Ovary (tissue), 3 donors: ENCODE measurements at regions not wholly inside any gene's neighbourhood (a gene's known extent, or its start where the extent isn't known, plus 50 kb on each side); places are given as distances from the start of the nearest gene placed in this dataset.

Source experiments
- EP300 ChIP-seq: sonication (generic); formaldehyde crosslinking; IDR thresholded peaks from one replicate; pipeline ENCODE4 v1.6.1; 2017; ENCODE audit warnings: antibody characterized with exemption
- POLR2A ChIP-seq: fragments of 450-650 bp; IDR thresholded peaks from one replicate; pipeline ENCODE4 v1.6.1; 2017; ENCODE audit warnings: antibody characterized with exemption, mild to moderate bottlenecking, moderate library complexity
- TF ChIP-seq, protein P1 (sequence below), 3 donors: fragments of 450-650 bp in 2 of 3; fragments of 200-600 bp in 1 of 3; IDR thresholded peaks; one replicate each; pipeline versions ENCODE4 v1.5.1 to v1.8.0; 2016 to 2022; ENCODE audit warnings: antibody characterized with exemption in 3 of 3, mild to moderate bottlenecking in 1 of 3
- donor health status: DM: no; HTN: no; CAD: no.

DNA sequence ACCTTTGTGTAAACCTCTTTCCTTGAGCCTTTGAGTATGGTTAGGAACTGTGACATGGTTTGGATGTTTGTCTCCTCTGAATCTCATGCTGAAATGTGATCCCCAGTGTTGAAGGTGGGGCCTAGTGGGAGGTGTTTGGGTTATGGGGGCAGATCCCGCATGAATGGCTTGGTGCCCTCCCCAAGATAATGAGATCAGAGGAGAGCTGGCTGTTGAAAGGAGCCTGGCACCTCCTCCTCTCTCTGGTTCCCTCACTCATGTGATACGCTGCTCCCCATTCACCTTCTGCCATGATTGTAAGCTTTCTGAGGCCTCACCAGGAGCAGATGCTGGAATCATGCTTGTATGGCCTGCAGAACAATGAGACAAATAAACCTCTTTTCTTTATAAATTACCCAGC is 1110.2 kb downstream of the CDH11 start:
- TF ChIP-seq, protein P1, sequence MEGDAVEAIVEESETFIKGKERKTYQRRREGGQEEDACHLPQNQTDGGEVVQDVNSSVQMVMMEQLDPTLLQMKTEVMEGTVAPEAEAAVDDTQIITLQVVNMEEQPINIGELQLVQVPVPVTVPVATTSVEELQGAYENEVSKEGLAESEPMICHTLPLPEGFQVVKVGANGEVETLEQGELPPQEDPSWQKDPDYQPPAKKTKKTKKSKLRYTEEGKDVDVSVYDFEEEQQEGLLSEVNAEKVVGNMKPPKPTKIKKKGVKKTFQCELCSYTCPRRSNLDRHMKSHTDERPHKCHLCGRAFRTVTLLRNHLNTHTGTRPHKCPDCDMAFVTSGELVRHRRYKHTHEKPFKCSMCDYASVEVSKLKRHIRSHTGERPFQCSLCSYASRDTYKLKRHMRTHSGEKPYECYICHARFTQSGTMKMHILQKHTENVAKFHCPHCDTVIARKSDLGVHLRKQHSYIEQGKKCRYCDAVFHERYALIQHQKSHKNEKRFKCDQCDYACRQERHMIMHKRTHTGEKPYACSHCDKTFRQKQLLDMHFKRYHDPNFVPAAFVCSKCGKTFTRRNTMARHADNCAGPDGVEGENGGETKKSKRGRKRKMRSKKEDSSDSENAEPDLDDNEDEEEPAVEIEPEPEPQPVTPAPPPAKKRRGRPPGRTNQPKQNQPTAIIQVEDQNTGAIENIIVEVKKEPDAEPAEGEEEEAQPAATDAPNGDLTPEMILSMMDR (IDR thresholded peaks at IDR 0.05) = no peak
- TF ChIP-seq POLR2A = no peak
- no peak for TF ChIP-seq EP300
